Epithelial cell of esophagus (primary cell): ENCODE measurements at regions not wholly inside any gene's neighbourhood (a gene's known extent, or its start where the extent isn't known, plus 50 kb on each side); places are given as distances from the start of the nearest gene placed in this dataset.

Source experiments
- DNase-seq: peaks from one replicate; pipeline ENCODE4 v3.0.0; 2010; ENCODE audit warnings: low read depth
- H3K4me3 ChIP-seq: 2 replicates; pipeline ENCODE4 v1.5.1; 2011; ENCODE audit warnings: mild to moderate bottlenecking, low read length, control low read depth
- CTCF ChIP-seq: IDR thresholded peaks from 2 replicates; pipeline ENCODE4 v1.5.1; 2011; ENCODE audit warnings: low read depth, mild to moderate bottlenecking, low read length, control low read depth, inconsistent platforms; ENCODE audit not compliant: insufficient read depth; ENCODE audit errors: missing control alignments

DNA sequence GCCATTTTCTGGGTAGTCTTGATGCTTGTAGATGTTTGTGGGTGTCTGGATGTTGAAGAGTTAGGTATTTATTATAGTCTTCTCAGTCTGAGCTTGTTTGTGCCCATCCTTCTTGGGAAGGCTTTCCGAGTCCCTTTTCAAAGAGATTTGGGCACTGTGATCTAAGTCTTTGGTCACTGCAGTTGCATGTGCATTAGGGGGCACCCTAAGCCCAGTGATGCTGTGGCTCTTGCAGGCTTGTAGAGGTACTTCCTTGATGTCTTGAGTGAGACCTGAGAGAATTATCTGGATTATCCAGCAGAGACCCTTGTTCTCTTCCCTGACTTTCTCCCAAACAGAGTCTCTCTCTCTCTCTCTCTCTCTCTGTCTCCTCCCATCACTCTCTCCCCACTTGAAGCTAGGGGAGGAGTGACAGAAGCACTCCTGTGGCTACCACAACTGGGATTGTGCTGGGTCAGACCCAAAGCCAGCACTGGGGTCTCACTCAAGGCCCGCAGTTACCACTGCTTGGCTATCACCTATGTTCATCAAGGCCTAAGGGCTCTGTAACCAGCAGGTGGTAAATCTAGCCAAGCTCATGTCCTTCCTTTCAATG lies 68.5 kb downstream of the TMCO5A start:
- peak; percentile 82 for DNase-seq
- H3K4me3 ChIP-seq, result no peak overlapping the region
- TF ChIP-seq CTCF, result peak; percentile 78

GRCh38 chr15:38004218-38004861 lies 69.9 kb downstream of the TMCO5A start:
- TF ChIP-seq CTCF, result no peak
- no peak for DNase-seq
- H3K4me3 ChIP-seq, result no peak overlapping the region

- no peak overlapping the region for H3K4me3 ChIP-seq
- no peak for TF ChIP-seq CTCF
- no peak for DNase-seq
Measured at GRCh38 chr15:38005953-38006808, 71.7 kb downstream of the TMCO5A start.

GRCh38 chr15:38010395-38010794 lies 76.0 kb downstream of the TMCO5A start:
- no peak for TF ChIP-seq CTCF
- no peak overlapping the region for H3K4me3 ChIP-seq
- no peak for DNase-seq

- H3K4me3 ChIP-seq, result no peak overlapping the region
- DNase-seq, result no peak
- TF ChIP-seq CTCF, result no peak
Measured at GRCh38 chr15:38012894-38013293, 78.5 kb downstream of the TMCO5A start.

GRCh38 chr15:38017721-38018120 lies 83.3 kb downstream of the TMCO5A start:
- H3K4me3 ChIP-seq, result no peak overlapping the region
- DNase-seq, result no peak
- no peak for TF ChIP-seq CTCF
